GM13976 (cell line): ENCODE measurements at regions not wholly inside any gene's neighbourhood (a gene's known extent, or its start where the extent isn't known, plus 50 kb on each side); places are given as distances from the start of the nearest gene placed in this dataset.

Source experiments
- DNase-seq: peaks from one replicate; pipeline ENCODE4 v3.0.0; 2012; ENCODE audit warnings: low spot score
- CTCF ChIP-seq: IDR thresholded peaks from 2 replicates; pipeline ENCODE4 v1.5.1; 2012; ENCODE audit warnings: borderline replicate concordance, mild to moderate bottlenecking; ENCODE audit not compliant: insufficient read depth; ENCODE audit errors: extremely low read depth, missing control alignments, control extremely low read depth
- in situ Hi-C: fragments of 300-500 bp; cut with MboI; formaldehyde crosslinking; loops from one replicate; pipeline ENCODE4 v1.12.0; 2022; ENCODE audit warnings: low sequenced_read_pairs, mixed read lengths, inconsistent platforms; ENCODE audit not compliant: unreplicated experiment

GRCh38 chr21:43354026-43354420 lies 72.9 kb downstream of the SIK1 start:
- TF ChIP-seq CTCF: no peak
- no peak for DNase-seq
- in situ Hi-C loops: no loop called here

GRCh38 chr21:43353282-43354025 lies 73.5 kb downstream of the SIK1 start:
- TF ChIP-seq CTCF: no peak
- in situ Hi-C loops: no loop called here
- no peak for DNase-seq

- no peak for TF ChIP-seq CTCF
- DNase-seq: peak; percentile 82
Observed at GRCh38 chr21:43352568-43353281, 74.2 kb downstream of the SIK1 start.

GRCh38 chr21:43352154-43352537 lies 74.8 kb downstream of the SIK1 start:
- no peak for DNase-seq
- in situ Hi-C loops: no loop called here

More at GRCh38 chr21:43352568-43353281, 74.2 kb downstream of the SIK1 start:
- in situ Hi-C loops: no loop called here

GRCh38 chr21:43351501-43352153 lies 75.3 kb downstream of the SIK1 start:
- DNase-seq: no peak
- in situ Hi-C loops: no loop called here
- no peak for TF ChIP-seq CTCF

More at GRCh38 chr21:43352154-43352537, 74.8 kb downstream of the SIK1 start:
- no peak for TF ChIP-seq CTCF

- DNase-seq: no peak
- no peak for TF ChIP-seq CTCF
Observed at GRCh38 chr21:43349644-43350043, 77.3 kb downstream of the SIK1 start.

More at GRCh38 chr21:43349644-43350043, 77.3 kb downstream of the SIK1 start:
- in situ Hi-C loops: no loop called here
